Lung (tissue), 11 donors: ENCODE measurements at regions not wholly inside any gene's neighbourhood (a gene's known extent, or its start where the extent isn't known, plus 50 kb on each side); places are given as distances from the start of the nearest gene placed in this dataset.

Source experiments
- ATAC-seq: fragments of 200-7000 bp; cut with Tn5 transposase; one replicate; pipeline ENCODE4 v1.9.1; 2020; ENCODE audit warnings: moderate number of reproducible peaks; ENCODE audit not compliant: insufficient read depth, low FRiP score
- DNase-seq, 3 donors: peaks; one replicate each; pipeline ENCODE4 v3.0.0-alpha.2; 2013 to 2017
- H3K27ac ChIP-seq, 2 donors: one replicate each; pipeline ENCODE4 v1.5.1; 2013; ENCODE audit warnings: mild to moderate bottlenecking in 2 of 2, moderate library complexity in 2 of 2, control low read depth in 1 of 2, inconsistent platforms in 1 of 2, low read depth in 1 of 2, low read length in 1 of 2
- H3K27me3 ChIP-seq, 3 donors: one replicate each; pipeline ENCODE4 v1.5.1; 2013; ENCODE audit warnings: low read length in 2 of 3; ENCODE audit not compliant: control insufficient read depth in 3 of 3, insufficient read depth in 3 of 3
- H3K36me3 ChIP-seq, 4 donors: one replicate each; pipeline ENCODE4 v1.5.1; 2013; ENCODE audit warnings: low read length in 4 of 4, mild to moderate bottlenecking in 1 of 4, moderate library complexity in 1 of 4; ENCODE audit not compliant: control insufficient read depth in 4 of 4, insufficient read depth in 4 of 4
- H3K4me1 ChIP-seq, 5 donors: one replicate each; pipeline ENCODE4 v1.5.1; 2013; ENCODE audit warnings: low read length in 5 of 5, mild to moderate bottlenecking in 2 of 5, moderate library complexity in 1 of 5; ENCODE audit not compliant: control insufficient read depth in 5 of 5, insufficient read depth in 5 of 5
- H3K4me3 ChIP-seq: one replicate; pipeline ENCODE4 v1.5.1; 2013; ENCODE audit warnings: mild to moderate bottlenecking, control low read depth, moderate library complexity
- H3K9ac ChIP-seq, 2 donors: one replicate each; pipeline ENCODE4 v1.5.1; 2013; ENCODE audit warnings: low read length in 2 of 2, control low read depth in 1 of 2; ENCODE audit not compliant: insufficient read depth in 1 of 2
- H3K9me3 ChIP-seq, 4 donors: one replicate each; pipeline ENCODE4 v1.5.1; 2013; ENCODE audit warnings: low read length in 3 of 4, mild to moderate bottlenecking in 1 of 4, moderate library complexity in 1 of 4; ENCODE audit not compliant: control insufficient read depth in 4 of 4, insufficient read depth in 3 of 4
- WGBS, 2 donors: extraction: QIAGEN DNeasy Blood & Tissue Kit; methylation state at CpG; one replicate each; pipeline ENCODE4 v1.1.7; 2013; 5-methylcytosine and 5-hydroxymethylcytosine counted together
- TF ChIP-seq, protein P1 (sequence below): IDR thresholded peaks from 2 replicates; pipeline ENCODE4 v1.5.1; 2012; ENCODE audit warnings: mild to moderate bottlenecking; ENCODE audit errors: control extremely low read depth, extremely low read depth
- donor health status: control.
- donor health status: control.
- donor health status: Bipolar disorder and iron deficiency.
- donor health status: healthy.
- donor health status: DM: yes; HTN: yes; CAD: no.

DNA sequence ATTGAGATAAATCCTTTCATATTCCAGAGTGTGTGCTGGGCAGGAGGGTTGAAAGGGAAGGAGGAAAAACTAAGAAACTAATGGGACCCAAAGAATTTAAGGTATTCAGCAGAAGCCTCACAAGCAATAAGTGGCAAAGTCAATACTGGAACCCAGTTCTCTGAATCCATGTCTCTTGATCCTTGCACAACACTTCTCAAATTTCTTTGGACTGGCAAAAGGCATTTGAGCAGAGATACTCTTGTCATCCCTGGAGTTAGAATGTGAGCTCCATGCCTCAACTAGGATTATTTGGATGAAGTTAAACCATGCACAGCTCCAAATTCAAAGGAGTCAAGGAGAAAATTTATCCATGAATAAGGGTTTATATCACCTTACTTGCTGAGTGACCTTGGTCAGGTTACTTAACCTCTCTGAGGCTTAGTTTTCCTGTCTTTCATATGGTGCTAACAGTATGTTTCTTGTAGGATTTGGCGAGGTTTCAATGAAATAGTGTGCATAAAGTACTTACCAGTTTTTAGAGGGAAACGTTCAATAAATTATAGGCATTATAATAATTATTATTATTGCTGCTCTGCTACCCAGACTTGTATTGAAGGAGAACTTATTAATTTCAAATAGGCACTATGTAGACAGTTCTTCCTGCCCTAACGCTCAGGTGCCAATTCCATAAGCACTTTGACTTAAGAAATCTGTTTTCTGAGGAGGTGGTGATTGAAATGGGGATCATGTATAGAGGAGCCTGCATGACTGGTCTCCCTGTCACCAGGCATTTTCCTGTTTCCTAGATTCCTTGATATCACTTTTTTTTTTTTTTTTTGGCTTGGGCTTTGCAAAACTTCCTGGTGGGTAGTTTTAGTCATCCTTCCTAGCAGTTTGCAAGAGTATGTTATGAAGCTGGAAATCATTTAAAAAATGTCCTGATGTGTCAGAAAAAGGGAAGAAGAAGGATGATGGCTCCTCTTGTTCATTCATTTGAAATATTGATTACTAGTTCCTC, 125.0 kb upstream of the JUN start:
- ATAC-seq, result no peak

DNA sequence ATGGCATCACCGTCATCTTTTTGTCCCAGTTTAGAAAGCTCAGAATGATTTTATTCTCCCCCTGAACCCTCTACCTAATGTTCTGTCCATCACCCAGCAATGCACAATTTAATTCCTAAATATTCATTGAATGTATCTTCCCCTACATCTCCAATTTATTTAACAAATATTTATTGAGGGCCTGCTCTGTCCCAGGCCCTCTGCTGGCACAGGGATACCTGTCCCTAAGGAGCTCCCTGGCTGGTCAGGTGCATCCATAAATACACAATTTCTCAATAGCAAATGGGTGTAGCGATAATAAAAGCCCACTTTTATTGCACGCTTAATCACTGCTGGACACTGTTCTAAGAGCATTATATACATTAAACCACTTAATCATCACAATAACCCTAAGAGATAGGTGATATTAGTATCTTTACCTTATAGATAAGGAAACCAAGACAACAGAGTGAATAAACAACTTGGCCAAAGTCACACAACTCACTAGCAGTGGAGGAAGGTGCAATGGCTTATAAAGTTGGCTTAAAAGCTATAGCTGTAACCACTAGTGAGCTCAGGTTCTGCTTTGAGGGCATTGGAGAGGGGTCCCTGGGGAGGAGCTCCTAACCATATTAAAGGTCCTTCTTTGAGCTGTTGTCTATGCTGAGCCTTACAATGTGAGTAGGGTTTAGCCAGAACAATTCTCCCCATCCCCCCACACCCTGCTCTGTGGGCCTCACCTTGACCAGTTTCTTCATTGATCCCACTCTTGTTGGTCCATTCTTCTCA, 126.3 kb upstream of the JUN start:
- Histone ChIP-seq H3K4me1 (peaks cover 0 to 3% (median 0%) of the 10 kb centered on the region in 5 donors), H3K27me3 (no peaks in the 10 kb centered on the region), H3K27ac (no peak overlapping the region), H3K9me3 (peaks cover 0 to 1% (median 0%) of the 10 kb centered on the region in 4 donors), H3K9ac (no peak overlapping the region), H3K4me3 (no peak overlapping the region), H3K36me3 (no peaks in the 10 kb centered on the region)
- TF ChIP-seq, protein P1, sequence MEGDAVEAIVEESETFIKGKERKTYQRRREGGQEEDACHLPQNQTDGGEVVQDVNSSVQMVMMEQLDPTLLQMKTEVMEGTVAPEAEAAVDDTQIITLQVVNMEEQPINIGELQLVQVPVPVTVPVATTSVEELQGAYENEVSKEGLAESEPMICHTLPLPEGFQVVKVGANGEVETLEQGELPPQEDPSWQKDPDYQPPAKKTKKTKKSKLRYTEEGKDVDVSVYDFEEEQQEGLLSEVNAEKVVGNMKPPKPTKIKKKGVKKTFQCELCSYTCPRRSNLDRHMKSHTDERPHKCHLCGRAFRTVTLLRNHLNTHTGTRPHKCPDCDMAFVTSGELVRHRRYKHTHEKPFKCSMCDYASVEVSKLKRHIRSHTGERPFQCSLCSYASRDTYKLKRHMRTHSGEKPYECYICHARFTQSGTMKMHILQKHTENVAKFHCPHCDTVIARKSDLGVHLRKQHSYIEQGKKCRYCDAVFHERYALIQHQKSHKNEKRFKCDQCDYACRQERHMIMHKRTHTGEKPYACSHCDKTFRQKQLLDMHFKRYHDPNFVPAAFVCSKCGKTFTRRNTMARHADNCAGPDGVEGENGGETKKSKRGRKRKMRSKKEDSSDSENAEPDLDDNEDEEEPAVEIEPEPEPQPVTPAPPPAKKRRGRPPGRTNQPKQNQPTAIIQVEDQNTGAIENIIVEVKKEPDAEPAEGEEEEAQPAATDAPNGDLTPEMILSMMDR, result no peak
- 98 to 100% methylated on average over 3 of the region's 3 CpGs for WGBS, 2 donors
- DNase-seq (no peak), ATAC-seq (no peak)

More for the DNA sequence above, 125.0 kb upstream of the JUN start:
- TF ChIP-seq, protein P1, result no peak
- H3K9me3 ChIP-seq, result no peaks in the 10 kb centered on the region
- no peak for DNase-seq
- no peak overlapping the region for H3K9ac ChIP-seq
- H3K4me3 ChIP-seq, result no peak overlapping the region
- 73% methylated on average over 3 of the region's 3 CpGs for WGBS, 2 donors
- no peaks in the 10 kb centered on the region for H3K36me3 ChIP-seq
- H3K27ac ChIP-seq, result no peak overlapping the region
- peaks cover 0 to 3% (median 0%) of the 10 kb centered on the region in 5 donors for H3K4me1 ChIP-seq
- no peaks in the 10 kb centered on the region for H3K27me3 ChIP-seq

DNA sequence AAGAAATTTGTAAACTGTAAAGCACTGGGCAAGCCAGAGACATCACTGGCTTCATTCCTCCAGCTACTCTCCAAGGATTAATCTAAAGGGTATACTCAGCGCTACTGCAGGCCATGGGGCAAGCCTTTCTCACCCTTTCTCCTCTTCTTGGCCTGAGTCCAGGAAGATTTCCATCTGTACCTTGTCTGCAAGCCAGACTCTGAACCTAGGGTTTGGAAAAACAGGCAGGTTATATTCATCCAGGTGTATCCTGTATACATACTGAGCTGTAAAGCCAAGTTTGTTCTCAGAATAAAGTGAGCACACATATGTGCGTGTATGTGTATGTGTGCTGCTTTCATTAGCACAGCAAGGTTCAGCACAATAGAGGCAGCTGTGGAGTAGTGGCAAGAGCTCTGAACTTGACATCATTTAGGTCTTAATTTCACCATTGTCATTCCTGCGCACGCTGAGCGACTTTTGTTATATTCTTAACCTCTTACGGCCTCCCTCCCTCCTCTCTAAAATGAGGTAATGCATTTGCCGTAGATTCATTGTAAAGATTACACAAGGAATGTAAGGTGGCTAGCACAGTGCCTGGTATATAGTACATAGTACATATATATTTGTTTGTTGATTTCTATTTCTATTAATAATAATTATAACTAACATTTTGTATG, 128.1 kb upstream of the JUN start:
- ATAC-seq (no peak), DNase-seq (no peak)
- Histone ChIP-seq H3K4me3 (no peak overlapping the region), H3K27ac (no peak overlapping the region), H3K9me3 (peaks cover 0 to 3% (median 0%) of the 10 kb centered on the region in 4 donors), H3K4me1 (peaks cover 0 to 3% (median 0%) of the 10 kb centered on the region in 5 donors), H3K27me3 (no peaks in the 10 kb centered on the region), H3K9ac (no peak overlapping the region), H3K36me3 (no peaks in the 10 kb centered on the region)
- WGBS, 2 donors, result 96% methylated on average over 7 of the region's 7 CpGs
- TF ChIP-seq, protein P1, result no peak
